Cerebellar nuclear complex (tissue), 1 donor: ENCODE measurements at regions not wholly inside any gene's neighbourhood (a gene's known extent, or its start where the extent isn't known, plus 50 kb on each side); places are given as distances from the start of the nearest gene placed in this dataset.
"Not testable (repeated sequence)": the region's sequence is repeated elsewhere in the genome, so short reads cannot be mapped to it uniquely, and the experiment has no call there.

ENCODE experiments used
- DNase-seq, 2 experiments: peaks; one replicate each; lab custom pipeline; 2025; lab: John Stamatoyannopoulos, UW

- DNase-seq: no peak
Observed at GRCh38 chr13:101003566-101003965, 329.0 kb upstream of the TMTC4 start.

GRCh38 chr13:100989392-100989791 lies 314.8 kb upstream of the TMTC4 start:
- no peak for DNase-seq

GRCh38 chr13:100988921-100989320 lies 314.3 kb upstream of the TMTC4 start:
- DNase-seq: no peak

GRCh38 chr13:100987948-100988347 lies 313.4 kb upstream of the TMTC4 start:
- no peak for DNase-seq

- DNase-seq: no peak
Observed at GRCh38 chr13:100986571-100986970, 312.0 kb upstream of the TMTC4 start.

- no peak for DNase-seq
Observed at GRCh38 chr13:100984085-100984705, 309.6 kb upstream of the TMTC4 start.

- DNase-seq: peak; percentile 58 to 91
Observed at GRCh38 chr13:100983111-100983510, 308.5 kb upstream of the TMTC4 start.

- no peak for DNase-seq
Observed at GRCh38 chr13:100980171-100980570, 305.6 kb upstream of the TMTC4 start.

- DNase-seq: no peak
Observed at GRCh38 chr13:100977841-100978240, 303.2 kb upstream of the TMTC4 start.

- no peak for DNase-seq
Observed at GRCh38 chr13:100976993-100977392, 302.4 kb upstream of the TMTC4 start.

GRCh38 chr13:100975666-100976065 lies 301.1 kb upstream of the TMTC4 start:
- not testable (repeated sequence) for DNase-seq

GRCh38 chr13:100962585-100962984 lies 288.0 kb upstream of the TMTC4 start:
- DNase-seq: no peak

GRCh38 chr13:100961186-100961585 lies 286.6 kb upstream of the TMTC4 start:
- DNase-seq: no peak

GRCh38 chr13:100958831-100959230 lies 284.2 kb upstream of the TMTC4 start:
- no peak for DNase-seq

GRCh38 chr13:100957741-100958140 lies 283.1 kb upstream of the TMTC4 start:
- DNase-seq: peak; percentile 27 to 70

- DNase-seq: no peak
Observed at GRCh38 chr13:100954430-100955305, 280.1 kb upstream of the TMTC4 start.

- DNase-seq: peak; percentile 89 to 98
Observed at GRCh38 chr13:100951016-100951415, 276.4 kb upstream of the TMTC4 start.

- DNase-seq: not testable (repeated sequence)
Observed at GRCh38 chr13:100948937-100949336, 274.3 kb upstream of the TMTC4 start.

GRCh38 chr13:100946588-100946987 lies 272.0 kb upstream of the TMTC4 start:
- DNase-seq: no peak

GRCh38 chr13:100944791-100945345 lies 270.3 kb upstream of the TMTC4 start:
- DNase-seq: peak; percentile 54 to 84

- no peak for DNase-seq
Observed at GRCh38 chr13:100942742-100943141, 268.1 kb upstream of the TMTC4 start.

- no peak for DNase-seq
Observed at GRCh38 chr13:100941377-100942368, 267.1 kb upstream of the TMTC4 start.
